ENCODE measurements at regions not wholly inside any gene's neighbourhood (a gene's known extent, or its start where the extent isn't known, plus 50 kb on each side); places are given as distances from the start of the nearest gene placed in this dataset.
"Not testable (repeated sequence)": the region's sequence is repeated elsewhere in the genome, so short reads cannot be mapped to it uniquely, and the experiment has no call there.

GRCh38 chr3:31300456-31301443, 232.0 kb upstream of the STT3B start:
- DNase-seq (ENCODE audit: extremely low spot score, insufficient read length, low read depth): no peak
- FAIRE-seq: no peak

- DNase-seq (ENCODE audit: extremely low spot score, insufficient read length, low read depth) (no peak), FAIRE-seq (no peak)
Observed at GRCh38 chr3:31302343-31302742, 230.4 kb upstream of the STT3B start.

- no peak for DNase-seq (ENCODE audit: extremely low spot score, insufficient read length, low read depth)
- no peak for FAIRE-seq
Observed at GRCh38 chr3:31305340-31305739, 227.4 kb upstream of the STT3B start.

DNA sequence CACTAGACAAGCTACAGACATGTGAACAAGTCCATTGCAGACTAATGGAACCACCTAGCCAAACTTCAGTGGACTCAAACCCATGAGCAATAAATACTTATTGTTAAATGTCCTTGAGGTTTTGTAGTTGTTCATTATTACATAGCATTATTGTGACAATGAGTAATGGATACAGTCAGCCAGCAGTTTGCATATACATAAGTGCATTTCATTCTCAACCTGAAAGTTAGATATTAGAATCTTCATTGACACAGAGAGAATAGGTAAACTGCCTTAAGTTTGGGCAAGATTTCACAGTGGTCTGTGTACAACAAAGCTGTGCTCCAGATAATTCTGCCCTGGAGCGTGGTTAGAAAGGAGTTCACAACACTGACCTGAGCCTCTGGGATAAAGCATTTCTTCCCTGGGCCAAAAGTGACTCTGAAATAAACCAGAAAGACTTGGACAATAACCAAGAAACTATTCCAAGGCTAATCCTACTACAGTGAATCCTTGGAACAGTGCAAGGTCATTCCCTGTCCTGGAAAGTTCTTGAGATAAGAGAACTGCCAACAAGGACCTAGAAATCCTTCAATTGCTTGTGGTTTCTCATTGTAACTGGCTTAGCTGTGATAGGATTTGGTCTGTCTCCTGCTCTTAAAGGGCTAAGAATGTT, 225.5 kb upstream of the STT3B start:
- DNase-seq (ENCODE audit: extremely low spot score, insufficient read length, low read depth) (no peak), FAIRE-seq (no peak)

- DNase-seq (ENCODE audit: extremely low spot score, insufficient read length, low read depth) (no peak), FAIRE-seq (no peak)
Observed at GRCh38 chr3:31311559-31311958, 221.2 kb upstream of the STT3B start.

GRCh38 chr3:31312400-31312799, 220.3 kb upstream of the STT3B start:
- FAIRE-seq (no peak), DNase-seq (ENCODE audit: extremely low spot score, insufficient read length, low read depth) (no peak)

DNA sequence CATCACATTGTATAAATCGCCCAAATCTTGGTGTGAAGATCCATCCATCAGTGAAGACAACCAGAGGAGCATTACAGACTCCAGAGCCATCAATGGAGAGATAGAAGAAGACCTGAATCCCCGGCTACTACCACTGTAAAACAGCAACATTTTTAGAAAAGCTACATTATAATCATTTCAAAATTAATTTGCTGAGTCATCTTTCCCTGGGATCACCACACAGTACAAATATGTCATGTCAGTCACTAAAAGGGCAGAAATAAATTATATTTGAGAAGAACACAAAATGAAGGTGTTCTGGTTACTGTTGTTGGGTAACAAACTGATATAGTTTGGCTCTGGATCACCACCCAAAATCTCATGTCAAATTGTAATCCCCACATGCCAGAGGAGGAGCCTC, 218.5 kb upstream of the STT3B start:
- DNase-seq (ENCODE audit: extremely low spot score, insufficient read length, low read depth) (no peak), FAIRE-seq (no peak)

GRCh38 chr3:31319332-31319731, 213.4 kb upstream of the STT3B start:
- DNase-seq (ENCODE audit: extremely low spot score, insufficient read length, low read depth) (no peak), FAIRE-seq (no peak)

DNA sequence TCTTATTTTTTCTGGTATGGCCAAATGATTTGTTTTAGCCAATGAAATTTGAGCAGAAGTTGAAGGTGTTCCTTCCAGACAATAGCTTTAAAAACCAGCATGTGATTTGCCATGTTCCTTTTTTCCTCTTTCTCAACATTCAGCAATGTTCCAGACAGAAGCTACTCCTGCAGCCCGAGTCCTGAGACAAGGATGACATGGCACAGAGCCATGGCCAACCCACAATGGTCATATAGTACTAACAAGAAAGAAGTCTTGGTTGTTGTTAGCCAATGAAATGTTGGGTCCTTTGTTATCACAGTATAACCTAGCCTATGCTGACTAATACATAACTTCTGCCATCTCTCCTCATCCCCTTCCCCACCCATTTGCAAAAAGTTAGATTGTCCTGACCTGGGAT, 211.1 kb upstream of the STT3B start:
- no peak for FAIRE-seq
- no peak for DNase-seq (ENCODE audit: extremely low spot score, insufficient read length, low read depth)

GRCh38 chr3:31322460-31322859, 210.3 kb upstream of the STT3B start:
- FAIRE-seq: no peak

GRCh38 chr3:31327826-31328357, 204.8 kb upstream of the STT3B start:
- FAIRE-seq; DNase-seq (ENCODE audit: extremely low spot score, insufficient read length, low read depth): not testable (repeated sequence)

More at GRCh38 chr3:31322460-31322859, 210.3 kb upstream of the STT3B start:
- DNase-seq (ENCODE audit: extremely low spot score, insufficient read length, low read depth): no peak

GRCh38 chr3:31331278-31331677, 201.4 kb upstream of the STT3B start:
- DNase-seq (ENCODE audit: extremely low spot score, insufficient read length, low read depth): no peak
- no peak for FAIRE-seq

GRCh38 chr3:31341130-31341529, 191.6 kb upstream of the STT3B start:
- FAIRE-seq (no peak), DNase-seq (ENCODE audit: extremely low spot score, insufficient read length, low read depth) (no peak)

DNA sequence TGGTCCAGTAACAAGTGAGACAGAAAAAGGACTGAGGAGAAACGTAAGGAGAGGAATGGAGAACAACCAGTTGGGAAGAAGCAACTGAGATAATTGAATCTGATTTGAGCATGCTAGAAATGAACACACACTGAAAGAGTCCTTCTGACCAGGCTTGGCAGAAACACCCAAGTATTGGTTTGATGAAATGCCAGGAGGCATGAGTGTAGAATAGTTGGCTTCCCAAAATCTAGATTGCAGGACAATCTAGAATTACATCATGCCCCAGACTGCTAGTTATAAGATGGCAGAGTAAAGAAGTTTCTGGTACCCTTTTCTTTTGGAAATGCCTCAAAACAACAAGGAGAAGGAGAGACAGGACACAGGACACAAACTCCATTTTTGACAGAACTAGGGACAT, 189.7 kb upstream of the STT3B start:
- DNase-seq (ENCODE audit: extremely low spot score, insufficient read length, low read depth) (no peak), FAIRE-seq (no peak)

DNA sequence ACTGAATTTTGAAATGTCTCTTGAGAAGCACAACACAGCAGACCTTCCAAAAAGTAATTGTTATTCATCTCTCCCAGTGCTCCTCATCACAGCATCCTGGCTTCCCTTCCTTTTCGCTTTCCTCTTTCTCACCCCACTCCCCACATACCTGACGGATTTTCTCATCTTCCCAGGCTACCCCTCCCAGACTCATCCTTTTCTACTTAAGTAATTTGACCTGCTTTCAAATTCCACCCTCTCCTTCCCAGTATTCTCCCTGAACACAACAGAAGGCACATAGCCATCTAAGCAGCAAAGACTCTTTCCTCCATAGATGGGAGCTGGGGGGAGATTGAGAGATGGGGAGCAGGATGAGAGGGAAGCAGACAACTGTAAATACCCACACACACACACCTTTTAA, 187.1 kb upstream of the STT3B start:
- FAIRE-seq (no peak), DNase-seq (ENCODE audit: extremely low spot score, insufficient read length, low read depth) (no peak)

DNA sequence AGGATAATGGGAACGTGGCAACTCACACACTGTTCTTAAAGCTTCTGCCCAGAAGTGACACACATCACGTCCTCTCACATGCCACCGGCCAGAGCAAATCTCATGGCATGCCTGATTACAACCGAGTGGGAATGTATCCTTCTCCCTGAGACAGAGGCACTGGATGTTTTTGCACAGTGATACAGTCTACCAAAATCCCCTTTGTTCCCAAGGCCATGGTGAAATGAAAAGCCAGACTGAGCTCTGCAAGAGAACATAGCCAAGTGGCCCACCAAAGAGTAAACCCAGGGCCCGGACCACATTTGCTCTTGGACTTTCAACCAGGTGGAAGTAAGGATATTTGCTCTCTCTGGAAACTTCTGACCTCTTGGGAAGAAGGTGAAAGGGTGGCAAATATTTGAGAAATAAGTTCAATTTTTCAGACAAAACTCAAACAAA, 186.2 kb upstream of the STT3B start:
- no peak for FAIRE-seq

GRCh38 chr3:31349001-31349748, 183.6 kb upstream of the STT3B start:
- FAIRE-seq (no peak), DNase-seq (ENCODE audit: extremely low spot score, insufficient read length, low read depth) (no peak)

More for the DNA sequence above, 186.2 kb upstream of the STT3B start:
- DNase-seq (ENCODE audit: extremely low spot score, insufficient read length, low read depth): no peak

DNA sequence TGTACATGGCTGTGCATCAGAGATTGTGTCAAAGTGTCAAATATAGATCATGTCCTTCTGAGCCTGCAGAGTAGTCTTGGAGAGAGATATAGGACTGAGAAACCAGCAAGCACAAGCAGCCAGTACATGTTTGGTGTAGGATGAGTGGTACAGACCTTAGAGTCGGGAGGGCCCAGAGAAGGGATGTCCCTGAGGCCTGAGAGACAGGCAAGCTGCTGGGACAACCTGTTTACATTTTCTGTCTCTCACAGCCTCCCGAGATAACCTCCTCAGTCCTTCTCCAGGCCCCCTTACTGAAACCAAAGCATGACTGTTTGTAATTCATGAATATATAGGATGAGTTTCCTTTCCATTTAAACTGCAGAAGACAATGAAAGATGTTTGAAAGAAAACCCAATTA, 182.4 kb upstream of the STT3B start:
- DNase-seq (ENCODE audit: extremely low spot score, insufficient read length, low read depth) (no peak), FAIRE-seq (no peak)

- FAIRE-seq (no peak), DNase-seq (ENCODE audit: extremely low spot score, insufficient read length, low read depth) (no peak)
Observed at GRCh38 chr3:31352331-31352730, 180.4 kb upstream of the STT3B start.

GRCh38 chr3:31353166-31353565, 179.6 kb upstream of the STT3B start:
- no peak for FAIRE-seq
- no peak for DNase-seq (ENCODE audit: extremely low spot score, insufficient read length, low read depth)
